HepG2 (cell line): ENCODE measurements at regions not wholly inside any gene's neighbourhood (a gene's known extent, or its start where the extent isn't known, plus 50 kb on each side); places are given as distances from the start of the nearest gene placed in this dataset.

ENCODE experiments used
- CREB1 ChIP-seq, 2 experiments: fragments of 450-650 bp in 1 of 2; IDR thresholded peaks; 2 replicates each; pipeline ENCODE4 v1.6.1; 2016 to 2017; ENCODE audit warnings: control low read depth in 1 of 2, mild to moderate bottlenecking in 1 of 2, missing compliant biosample characterization in 1 of 2, missing genetic modification characterization in 1 of 2
- FOSL2 ChIP-seq: sonication (generic); formaldehyde crosslinking; IDR thresholded peaks from 2 replicates; pipeline ENCODE4 v1.4.0; 2020; ENCODE audit warnings: missing genetic modification reagents
- HDAC2 ChIP-seq: sonication (generic); formaldehyde crosslinking; IDR thresholded peaks from 2 replicates; pipeline ENCODE4 v1.4.0; 2020; ENCODE audit warnings: missing genetic modification reagents
- HNF4A ChIP-seq: sonication (generic); formaldehyde crosslinking; IDR thresholded peaks from 2 replicates; pipeline ENCODE4 v1.4.0; 2020; ENCODE audit warnings: missing genetic modification reagents
- HNF4G ChIP-seq, 2 experiments: sonication (generic) in 1 of 2; formaldehyde crosslinking in 1 of 2; IDR thresholded peaks; 2 replicates each; pipeline versions ENCODE4 v1.4.0 to v1.6.1; 2011 to 2020; ENCODE audit warnings: borderline replicate concordance in 2 of 2, low read depth in 2 of 2, mild to moderate bottlenecking in 2 of 2, low read length in 1 of 2, missing genetic modification reagents in 1 of 2, moderate library complexity in 1 of 2
- KLF9 ChIP-seq: IDR thresholded peaks from 2 replicates; pipeline ENCODE4 v1.6.1; 2016; ENCODE audit warnings: low read depth
- NR2C2 ChIP-seq: sonication (generic); formaldehyde crosslinking; IDR thresholded peaks from 2 replicates; pipeline ENCODE4 v1.4.0; 2020; ENCODE audit warnings: missing genetic modification reagents, mild to moderate bottlenecking, moderate library complexity, borderline replicate concordance
- SAP130 ChIP-seq: IDR thresholded peaks from 2 replicates; pipeline ENCODE4 v1.6.1; 2016; ENCODE audit warnings: low read depth
- XBP1 ChIP-seq: sonication (generic); formaldehyde crosslinking; IDR thresholded peaks from 2 replicates; pipeline ENCODE4 v1.5.0; 2020; ENCODE audit warnings: missing genetic modification reagents
- XRCC5 ChIP-seq: fragments of 200-400 bp; formaldehyde crosslinking; optimal IDR thresholded peaks from 2 replicates; pipeline ENCODE3; 2017; ENCODE audit warnings: mild to moderate bottlenecking, low read length
- ZNF205 ChIP-seq: IDR thresholded peaks from 2 replicates; pipeline ENCODE4 v1.6.1; 2018; ENCODE audit warnings: missing biosample characterization, missing genetic modification reagents
- ZNF512 ChIP-seq: sonication (generic); formaldehyde crosslinking; IDR thresholded peaks from 2 replicates; pipeline ENCODE4 v1.4.0; 2020; ENCODE audit warnings: mild to moderate bottlenecking, missing genetic modification reagents
- ZNF574 ChIP-seq: sonication (generic); formaldehyde crosslinking; IDR thresholded peaks from 2 replicates; pipeline ENCODE4 v1.4.0; 2020; ENCODE audit warnings: missing genetic modification reagents

GRCh38 chr10:114876169-114876568 lies 54.6 kb downstream of the FHIP2A start (continued):
- TF ChIP-seq ZNF574 (CRISPR knock-in tag) (peak; percentile 34; the same call in 1 of the 2 replicates), ZNF512 (CRISPR knock-in tag) (peak; percentile 87), HDAC2 (CRISPR knock-in tag) (peak; percentile 30; the same call in 1 of the 2 replicates), XBP1 (CRISPR knock-in tag) (peak; percentile 85; the same call in 1 of the 2 replicates), NR2C2 (CRISPR knock-in tag) (peak; percentile 16; the same call in 1 of the 2 replicates), CREB1 (IDR thresholded peaks at IDR 0.05) (peak; percentile 34; the same call in 1 of the 2 replicates), CREB1 (CRISPR knock-in tag; IDR thresholded peaks at IDR 0.05) (no peak), HNF4A (CRISPR knock-in tag) (peak; percentile 71), HNF4G (IDR thresholded peaks at IDR 0.05; ENCODE audit: borderline replicate concordance, low read depth, low read length) (peak; percentile 81), HNF4G (CRISPR knock-in tag; IDR thresholded peaks at IDR 0.05; ENCODE audit: borderline replicate concordance, low read depth) (peak; percentile 64; the same call in 1 of the 2 replicates), XRCC5 (peak; percentile 67), FOSL2 (CRISPR knock-in tag) (peak; percentile 36; the same call in 1 of the 2 replicates), SAP130 (0 out of 2 replicates have a peak, but pooled peaks have one; percentile 11), KLF9 (no peak), ZNF205 (CRISPR knock-in tag) (no peak)
